ENCODE measurements at regions not wholly inside any gene's neighbourhood (a gene's known extent, or its start where the extent isn't known, plus 50 kb on each side); places are given as distances from the start of the nearest gene placed in this dataset.

GRCh38 chr5:10836986-10837385 is 76.0 kb upstream of the DAP start:
- no peaks in the 10 kb centered on the region; the same call in 1 of the 2 replicates for H3K27me3 ChIP-seq (ENCODE audit: insufficient read depth)
- no peak for TF ChIP-seq GABPA (IDR thresholded peaks at IDR 0.05; ENCODE audit: low read depth)

GRCh38 chr5:10834695-10835094 is 73.7 kb upstream of the DAP start:
- no peak overlapping the region for H3K4me3 ChIP-seq (ENCODE audit: low read depth in 2 of 2, low read length in 1 of 2)
- no peak overlapping the region for H3K4me2 ChIP-seq
- ChIA-PET CTCF (no interaction called here), POLR2A (no interaction called here)
- no peaks in the 10 kb centered on the region; the same call in 1 of the 2 replicates for H3K27me3 ChIP-seq (ENCODE audit: insufficient read depth)
- no peaks in the 10 kb centered on the region for H3K4me1 ChIP-seq (ENCODE audit: control insufficient read depth in 1 of 2, insufficient read depth in 2 of 2, low read depth in 1 of 2, low read length in 1 of 2)
- no peaks in the 10 kb centered on the region for H3K36me3 ChIP-seq (replicated peaks in 1 of 2; ENCODE audit: control insufficient read depth in 1 of 2, insufficient read depth in 2 of 2, low read length in 1 of 2)
- no peaks in the 10 kb centered on the region for H4K20me1 ChIP-seq (ENCODE audit: insufficient read depth)
- H3F3A ChIP-seq (replicated peaks; ENCODE audit: insufficient read depth): no peaks in the 10 kb centered on the region
- no peak overlapping the region for H3K9ac ChIP-seq
- H3K9me2 ChIP-seq: no peaks in the 10 kb centered on the region
- H3K27ac ChIP-seq (ENCODE audit: low read depth in 2 of 2, low read length in 1 of 2): no peak overlapping the region
- H3K9me3 ChIP-seq: no peaks in the 10 kb centered on the region
- no peak for TF ChIP-seq EZH2phosphoT487 (IDR thresholded peaks at IDR 0.05; ENCODE audit: borderline replicate concordance, low read depth)
- no peak for TF ChIP-seq SMC3 (IDR thresholded peaks at IDR 0.05; ENCODE audit: low read depth, low read length)
- no peak for TF ChIP-seq REST (IDR thresholded peaks at IDR 0.05; ENCODE audit: low read depth, low read length)
- TF ChIP-seq TEAD4 (IDR thresholded peaks at IDR 0.05; ENCODE audit: borderline replicate concordance, insufficient read depth): no peak
- TF ChIP-seq RCOR1 (IDR thresholded peaks at IDR 0.05; ENCODE audit: low read length): no peak
- TF ChIP-seq ELF1 (IDR thresholded peaks at IDR 0.05): no peak
- TF ChIP-seq FOXM1 (IDR thresholded peaks at IDR 0.05; ENCODE audit: low read depth): no peak
- TF ChIP-seq GATA2 (CRISPR knock-in tag; IDR thresholded peaks at IDR 0.05): no peak
- no peak for TF ChIP-seq FOSL2 (IDR thresholded peaks at IDR 0.05; ENCODE audit: borderline replicate concordance, low read depth)
- no peak for TF ChIP-seq TAF1 (IDR thresholded peaks at IDR 0.05; ENCODE audit: borderline replicate concordance, low read depth, low read length)
- 30% methylated on average over 1 of the region's 1 CpG for WGBS (ENCODE audit: low lambda C conversion rate)
- DNase-seq: no peak
- no peaks in the 10 kb centered on the region for H3K79me2 ChIP-seq (ENCODE audit: insufficient read depth)
- no peak overlapping the region for H2AFZ ChIP-seq (ENCODE audit: low read depth)

More at GRCh38 chr5:10836986-10837385, 76.0 kb upstream of the DAP start:
- Histone ChIP-seq H3K9me3 (no peaks in the 10 kb centered on the region), H3F3A (replicated peaks; ENCODE audit: insufficient read depth) (no peaks in the 10 kb centered on the region), H3K27ac (ENCODE audit: low read depth in 2 of 2, low read length in 1 of 2) (no peak overlapping the region), H3K4me1 (ENCODE audit: control insufficient read depth in 1 of 2, insufficient read depth in 2 of 2, low read depth in 1 of 2, low read length in 1 of 2) (no peaks in the 10 kb centered on the region), H3K9ac (no peak overlapping the region), H3K4me3 (ENCODE audit: low read depth in 2 of 2, low read length in 1 of 2) (no peak overlapping the region), H3K9me2 (no peaks in the 10 kb centered on the region), H3K4me2 (no peak overlapping the region), H3K79me2 (ENCODE audit: insufficient read depth) (no peaks in the 10 kb centered on the region), H3K36me3 (replicated peaks in 1 of 2; ENCODE audit: control insufficient read depth in 1 of 2, insufficient read depth in 2 of 2, low read length in 1 of 2) (no peaks in the 10 kb centered on the region), H2AFZ (ENCODE audit: low read depth) (no peak overlapping the region), H4K20me1 (ENCODE audit: insufficient read depth) (no peaks in the 10 kb centered on the region)
- ChIA-PET CTCF (interaction anchor here (1.4 to 4.4 kb wide), 3 partner anchors 10 to 210 kb away, joined by 3 to 20 read pairs (median 6); no protein-coding TSS in a partner anchor), POLR2A (no interaction called here)
- WGBS (ENCODE audit: low lambda C conversion rate): 75% methylated on average over 2 of the region's 2 CpGs
- no peak for DNase-seq

All from SK-N-SH (cell line).